Fibroblast of upper back skin (primary cell): ENCODE measurements at regions not wholly inside any gene's neighbourhood (a gene's known extent, or its start where the extent isn't known, plus 50 kb on each side); places are given as distances from the start of the nearest gene placed in this dataset.
A peak's percentile ranks its signal among the peaks of the same experiment; 100 is the strongest.
"Not testable (repeated sequence)": the region's sequence is repeated elsewhere in the genome, so short reads cannot be mapped to it uniquely, and the experiment has no call there.

Source experiments
- DNase-seq: peaks from one replicate; pipeline ENCODE4 v3.0.0-alpha.2; 2013

- no peak for DNase-seq
Measured at GRCh38 chr6:88445188-88445965, 279.2 kb upstream of the CNR1 start.

- no peak for DNase-seq
Measured at GRCh38 chr6:88443554-88443953, 277.4 kb upstream of the CNR1 start.

- no peak for DNase-seq
Measured at GRCh38 chr6:88442737-88443136, 276.6 kb upstream of the CNR1 start.

- DNase-seq, result no peak
Measured at GRCh38 chr6:88441346-88441745, 275.2 kb upstream of the CNR1 start.

GRCh38 chr6:88428068-88428467 is 261.9 kb upstream of the CNR1 start:
- no peak for DNase-seq

GRCh38 chr6:88426005-88426404 is 259.9 kb upstream of the CNR1 start:
- DNase-seq, result no peak

GRCh38 chr6:88422831-88423230 is 256.7 kb upstream of the CNR1 start:
- no peak for DNase-seq

- DNase-seq, result not testable (repeated sequence)
Measured at GRCh38 chr6:88420967-88421488, 254.9 kb upstream of the CNR1 start.

- not testable (repeated sequence) for DNase-seq
Measured at GRCh38 chr6:88418921-88419810, 253.0 kb upstream of the CNR1 start.

GRCh38 chr6:88417361-88417760 is 251.2 kb upstream of the CNR1 start:
- not testable (repeated sequence) for DNase-seq

GRCh38 chr6:88413459-88413858 is 247.3 kb upstream of the CNR1 start:
- DNase-seq, result no peak

GRCh38 chr6:88408355-88408754 is 242.2 kb upstream of the CNR1 start:
- not testable (repeated sequence) for DNase-seq

GRCh38 chr6:88406674-88407073 is 240.5 kb upstream of the CNR1 start:
- not testable (repeated sequence) for DNase-seq

- no peak for DNase-seq
Measured at GRCh38 chr6:88403486-88403885, 237.3 kb upstream of the CNR1 start.

- no peak for DNase-seq
Measured at GRCh38 chr6:88402909-88403308, 236.8 kb upstream of the CNR1 start.

GRCh38 chr6:88390998-88391397 is 224.9 kb upstream of the CNR1 start:
- DNase-seq, result not testable (repeated sequence)

- DNase-seq, result no peak
Measured at GRCh38 chr6:88388589-88388988, 222.4 kb upstream of the CNR1 start.

GRCh38 chr6:88386167-88386566 is 220.0 kb upstream of the CNR1 start:
- no peak for DNase-seq

GRCh38 chr6:88383183-88383582 is 217.0 kb upstream of the CNR1 start:
- peak; percentile 13 for DNase-seq

- DNase-seq, result no peak
Measured at GRCh38 chr6:88381289-88381642, 215.1 kb upstream of the CNR1 start.

GRCh38 chr6:88380618-88381288 is 214.6 kb upstream of the CNR1 start:
- no peak for DNase-seq

- peak; percentile 56 for DNase-seq
Measured at GRCh38 chr6:88380083-88380482, 213.9 kb upstream of the CNR1 start.

GRCh38 chr6:88378639-88379038 is 212.5 kb upstream of the CNR1 start:
- DNase-seq, result no peak
